Natural killer cell (primary cell): ENCODE measurements at regions not wholly inside any gene's neighbourhood (a gene's known extent, or its start where the extent isn't known, plus 50 kb on each side); places are given as distances from the start of the nearest gene placed in this dataset.

ENCODE experiments used
- ATAC-seq, 3 donors: fragments of 150-1000 bp in 2 of 3; fragments of 200-7000 bp in 1 of 3; cut with Tn5 transposase; 1 replicate in 1 of 3; 2 replicates in 2 of 3; pipeline ENCODE4 v1.10.0; 2021; ENCODE audit warnings: mild to moderate bottlenecking in 2 of 3, moderate library complexity in 2 of 3
- DNase-seq, 2 donors: peaks; one replicate each; pipeline versions ENCODE4 v3.0.0 to v3.0.0-alpha.2; 2013 to 2021; ENCODE audit warnings: mixed read lengths in 1 of 2
- H3K27ac ChIP-seq: one replicate; pipeline ENCODE4 v1.5.1; 2013; ENCODE audit warnings: mild to moderate bottlenecking, low read length
- H3K27me3 ChIP-seq: one replicate; pipeline ENCODE4 v1.6.1; 2013; ENCODE audit warnings: low read length; ENCODE audit not compliant: control insufficient read depth, insufficient read depth
- H3K36me3 ChIP-seq: one replicate; pipeline ENCODE4 v1.6.1; 2013; ENCODE audit warnings: low read length; ENCODE audit not compliant: control insufficient read depth, insufficient read depth
- H3K4me1 ChIP-seq: one replicate; pipeline ENCODE4 v1.6.1; 2013; ENCODE audit warnings: low read length; ENCODE audit not compliant: control insufficient read depth, insufficient read depth
- H3K4me3 ChIP-seq: one replicate; pipeline ENCODE4 v1.5.1; 2013; ENCODE audit warnings: low read length
- H3K9me3 ChIP-seq: one replicate; pipeline ENCODE4 v1.6.1; 2013; ENCODE audit warnings: low read length; ENCODE audit not compliant: control insufficient read depth, insufficient read depth
- H3K27ac Mint-ChIP-seq, 2 donors: one replicate each; pipeline ENCODE4 v1.8.0; 2022; ENCODE audit warnings: mild to moderate bottlenecking in 2 of 2, mixed read lengths in 2 of 2, moderate library complexity in 1 of 2
- H3K27me3 Mint-ChIP-seq, 2 donors: one replicate each; pipeline ENCODE4 v1.8.0; 2022; ENCODE audit warnings: low read depth in 2 of 2, mixed read lengths in 2 of 2
- H3K36me3 Mint-ChIP-seq: one replicate; pipeline ENCODE4 v1.8.0; 2022; ENCODE audit warnings: mixed read lengths
- H3K4me1 Mint-ChIP-seq, 2 donors: one replicate each; pipeline ENCODE4 v1.8.0; 2022; ENCODE audit warnings: mixed read lengths in 2 of 2
- H3K4me3 Mint-ChIP-seq: one replicate; pipeline ENCODE4 v1.8.0; 2022; ENCODE audit warnings: mild to moderate bottlenecking, moderate library complexity, mixed read lengths
- H3K9me3 Mint-ChIP-seq, 2 donors: one replicate each; pipeline ENCODE4 v1.8.0; 2022; ENCODE audit warnings: mixed read lengths in 2 of 2
- WGBS: methylation state at CpG from one replicate; pipeline ENCODE4 v1.1.7; 2013; ENCODE audit warnings: missing lambda C conversion rate; ENCODE audit not compliant: insufficient coverage; 5-methylcytosine and 5-hydroxymethylcytosine counted together
- intact Hi-C: fragments of 100-400 bp; cut with micrococcal nuclease; formaldehyde crosslinking; loops from one replicate; pipeline ENCODE4 v1.14.2; 2022
- TF ChIP-seq, protein P1 (sequence below): fragments of 200-600 bp; IDR thresholded peaks from one replicate; pipeline ENCODE4 v1.8.0; 2022; ENCODE audit warnings: antibody characterized with exemption

DNA sequence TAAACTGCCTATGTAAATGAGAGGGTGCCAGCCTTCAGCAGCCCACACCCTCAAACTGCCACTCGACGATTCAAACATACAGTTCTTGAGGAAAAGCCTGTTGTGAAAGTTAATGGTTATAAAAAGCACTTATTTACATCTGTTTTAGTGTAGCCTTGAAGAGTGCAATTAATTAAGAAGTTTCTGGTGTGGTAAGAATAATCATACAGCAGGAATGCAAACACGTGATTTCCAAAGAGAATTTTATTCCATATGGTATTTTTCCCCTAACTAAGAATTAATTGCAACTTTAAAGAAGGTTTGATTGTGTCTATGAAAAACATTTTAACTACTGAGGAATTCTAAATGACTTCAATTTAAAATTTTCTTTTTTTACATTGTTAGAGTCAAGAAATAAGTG is 176.3 kb upstream of the PITX2 start:
- Mint-ChIP-seq H3K4me1 (no peaks in the 10 kb centered on the region), H3K4me3 (no peak overlapping the region), H3K36me3 (no peaks in the 10 kb centered on the region), H3K27me3 (no peaks in the 10 kb centered on the region), H3K9me3 (peaks cover 8 to 15% of the 10 kb centered on the region in 2 donors), H3K27ac (no peak overlapping the region)
- Histone ChIP-seq H3K27ac (no peak overlapping the region), H3K9me3 (no peaks in the 10 kb centered on the region), H3K4me3 (no peak overlapping the region), H3K4me1 (no peaks in the 10 kb centered on the region), H3K27me3 (no peaks in the 10 kb centered on the region), H3K36me3 (no peaks in the 10 kb centered on the region)
- intact Hi-C loops: no loop called here
- ATAC-seq (no peak), DNase-seq (no peak)
- TF ChIP-seq, protein P1, sequence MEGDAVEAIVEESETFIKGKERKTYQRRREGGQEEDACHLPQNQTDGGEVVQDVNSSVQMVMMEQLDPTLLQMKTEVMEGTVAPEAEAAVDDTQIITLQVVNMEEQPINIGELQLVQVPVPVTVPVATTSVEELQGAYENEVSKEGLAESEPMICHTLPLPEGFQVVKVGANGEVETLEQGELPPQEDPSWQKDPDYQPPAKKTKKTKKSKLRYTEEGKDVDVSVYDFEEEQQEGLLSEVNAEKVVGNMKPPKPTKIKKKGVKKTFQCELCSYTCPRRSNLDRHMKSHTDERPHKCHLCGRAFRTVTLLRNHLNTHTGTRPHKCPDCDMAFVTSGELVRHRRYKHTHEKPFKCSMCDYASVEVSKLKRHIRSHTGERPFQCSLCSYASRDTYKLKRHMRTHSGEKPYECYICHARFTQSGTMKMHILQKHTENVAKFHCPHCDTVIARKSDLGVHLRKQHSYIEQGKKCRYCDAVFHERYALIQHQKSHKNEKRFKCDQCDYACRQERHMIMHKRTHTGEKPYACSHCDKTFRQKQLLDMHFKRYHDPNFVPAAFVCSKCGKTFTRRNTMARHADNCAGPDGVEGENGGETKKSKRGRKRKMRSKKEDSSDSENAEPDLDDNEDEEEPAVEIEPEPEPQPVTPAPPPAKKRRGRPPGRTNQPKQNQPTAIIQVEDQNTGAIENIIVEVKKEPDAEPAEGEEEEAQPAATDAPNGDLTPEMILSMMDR: no peak
- 93% methylated on average over 2 of the region's 3 CpGs for WGBS

DNA sequence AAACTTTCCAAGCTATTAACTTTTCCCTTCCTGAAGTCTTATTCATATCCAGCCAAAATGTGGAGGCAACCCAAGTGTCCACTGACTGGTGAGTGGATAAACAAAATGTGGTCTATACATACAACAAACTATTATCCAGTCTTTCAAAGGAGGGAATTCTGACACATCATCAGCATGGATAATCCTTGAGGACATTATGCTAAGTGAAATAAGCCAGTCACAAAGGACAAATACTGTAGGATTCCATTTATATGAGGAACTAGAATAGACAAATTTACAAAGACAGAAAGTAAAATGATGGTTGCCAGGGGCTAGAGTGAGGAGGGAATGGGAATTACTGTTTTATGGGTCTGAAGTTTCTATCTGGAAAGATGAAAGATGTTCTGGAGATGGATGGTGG is 178.7 kb upstream of the PITX2 start:
- ATAC-seq (no peak), DNase-seq (no peak)
- Histone ChIP-seq H3K9me3 (no peaks in the 10 kb centered on the region), H3K27me3 (no peaks in the 10 kb centered on the region), H3K27ac (no peak overlapping the region), H3K36me3 (no peaks in the 10 kb centered on the region), H3K4me3 (no peak overlapping the region), H3K4me1 (no peaks in the 10 kb centered on the region)
- TF ChIP-seq, protein P1: no peak
- no peaks in the 10 kb centered on the region for H3K36me3 Mint-ChIP-seq
- H3K27me3 Mint-ChIP-seq: no peaks in the 10 kb centered on the region
- no peak overlapping the region for H3K4me3 Mint-ChIP-seq
- H3K27ac Mint-ChIP-seq: no peak overlapping the region
- intact Hi-C loops: no loop called here
- peaks cover 8 to 15% of the 10 kb centered on the region in 2 donors for H3K9me3 Mint-ChIP-seq
- H3K4me1 Mint-ChIP-seq: no peaks in the 10 kb centered on the region

DNA sequence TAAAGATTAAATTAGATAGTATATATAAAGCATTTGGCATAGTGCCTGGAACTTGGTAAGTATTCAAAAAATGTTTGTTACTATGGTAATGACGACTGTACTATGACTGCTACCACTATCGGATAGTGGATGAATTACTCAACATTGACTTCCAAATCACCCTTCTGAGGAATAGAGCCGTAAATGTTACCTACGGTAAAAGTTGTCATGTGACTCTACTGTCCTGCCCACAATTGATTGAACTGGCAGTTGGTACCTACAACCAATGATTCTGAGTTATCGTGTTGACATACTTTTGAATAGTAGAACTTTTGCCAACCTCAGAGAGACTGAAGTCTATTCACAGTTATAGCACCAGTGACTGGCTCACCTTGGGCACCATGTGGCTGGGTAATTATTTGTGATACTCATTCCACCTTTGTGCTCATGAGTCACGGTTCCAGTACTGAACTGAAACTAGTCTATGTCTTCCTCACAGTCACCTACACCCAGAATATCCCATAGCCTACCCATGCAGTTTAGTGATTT is 185.5 kb upstream of the PITX2 start:
- Histone ChIP-seq H3K4me1 (no peaks in the 10 kb centered on the region), H3K4me3 (no peak overlapping the region), H3K27ac (no peak overlapping the region), H3K27me3 (no peaks in the 10 kb centered on the region), H3K36me3 (no peaks in the 10 kb centered on the region), H3K9me3 (no peaks in the 10 kb centered on the region)
- Mint-ChIP-seq H3K4me3 (no peak overlapping the region), H3K27me3 (no peaks in the 10 kb centered on the region), H3K36me3 (no peaks in the 10 kb centered on the region), H3K27ac (no peak overlapping the region), H3K4me1 (no peaks in the 10 kb centered on the region), H3K9me3 (peaks cover 3 to 5% of the 10 kb centered on the region in 2 donors)
- intact Hi-C loops: no loop called here
- WGBS: 94% methylated on average over 6 of the region's 6 CpGs
- DNase-seq (no peak), ATAC-seq (no peak)
- TF ChIP-seq, protein P1: no peak

DNA sequence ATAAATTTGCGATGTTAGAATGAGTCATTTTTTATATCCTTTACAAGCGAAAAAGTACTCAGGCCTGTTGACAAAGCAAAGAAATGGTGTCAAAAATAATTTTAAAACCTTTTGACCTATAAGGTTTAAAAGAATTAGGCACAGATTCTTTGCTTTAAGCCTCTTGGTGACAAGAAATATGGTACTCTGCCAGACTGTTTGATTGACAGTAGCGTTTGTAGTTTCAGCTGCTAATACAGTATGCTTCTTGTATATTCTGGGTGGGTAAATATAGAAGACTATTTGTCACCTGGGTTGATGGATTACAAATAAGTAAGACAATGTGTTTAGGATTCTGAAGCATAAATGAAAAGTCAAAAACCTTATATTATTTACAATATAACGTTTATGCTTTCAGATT is 193.1 kb upstream of the PITX2 start:
- H3K4me1 ChIP-seq: no peaks in the 10 kb centered on the region
- Mint-ChIP-seq H3K9me3 (peaks cover 9 to 12% of the 10 kb centered on the region in 2 donors), H3K4me3 (no peak overlapping the region), H3K27ac (no peak overlapping the region), H3K36me3 (no peaks in the 10 kb centered on the region), H3K27me3 (no peaks in the 10 kb centered on the region), H3K4me1 (no peaks in the 10 kb centered on the region)
- 93% methylated on average over 3 of the region's 4 CpGs for WGBS
- DNase-seq (no peak), ATAC-seq (no peak)
- intact Hi-C loops: no loop called here
- H3K4me3 ChIP-seq: no peak overlapping the region
- H3K36me3 ChIP-seq: no peaks in the 10 kb centered on the region
- H3K27ac ChIP-seq: no peak overlapping the region
- H3K27me3 ChIP-seq: no peaks in the 10 kb centered on the region
- H3K9me3 ChIP-seq: no peaks in the 10 kb centered on the region
- TF ChIP-seq, protein P1: no peak
